Breast epithelium (tissue), 3 donors: ENCODE measurements at regions not wholly inside any gene's neighbourhood (a gene's known extent, or its start where the extent isn't known, plus 50 kb on each side); places are given as distances from the start of the nearest gene placed in this dataset.

Source experiments
- CTCF ChIP-seq, 3 donors: fragments of 450-650 bp; IDR thresholded peaks; one replicate each; pipeline ENCODE4 v1.5.1; 2016 to 2017; ENCODE audit warnings: antibody characterized with exemption in 3 of 3, mild to moderate bottlenecking in 3 of 3, moderate library complexity in 3 of 3
- POLR2AphosphoS5 ChIP-seq, 3 donors: sonication (generic); formaldehyde crosslinking; IDR thresholded peaks; one replicate each; pipeline ENCODE4 v1.6.1; 2017; ENCODE audit warnings: antibody characterized with exemption in 3 of 3

DNA sequence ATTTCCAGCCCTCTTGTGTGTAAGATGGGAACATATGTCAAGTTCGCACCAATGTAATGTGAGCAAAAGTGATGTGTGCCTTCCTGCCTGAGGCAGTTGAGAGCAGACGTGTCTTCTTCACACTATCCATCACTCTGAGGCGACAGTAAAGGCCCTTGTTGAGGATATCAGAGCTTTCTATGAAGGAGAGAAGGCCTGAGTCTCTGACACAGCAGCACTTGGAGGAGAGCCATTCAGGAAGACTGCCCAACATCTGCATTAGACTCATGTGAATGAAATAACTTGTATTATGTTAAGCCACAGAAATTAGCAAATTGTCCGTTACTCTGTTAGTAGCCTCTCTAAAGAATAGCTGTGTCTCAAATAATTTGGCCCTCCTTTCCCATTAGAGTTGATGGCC lies 108.8 kb upstream of the CCDC54 start:
- TF ChIP-seq CTCF (IDR thresholded peaks at IDR 0.05) = no peak
- no peak for TF ChIP-seq POLR2AphosphoS5 (IDR thresholded peaks at IDR 0.05)
